ENCODE measurements at regions not wholly inside any gene's neighbourhood (a gene's known extent, or its start where the extent isn't known, plus 50 kb on each side); places are given as distances from the start of the nearest gene placed in this dataset.

GRCh38 chr18:10085876-10086275 lies 172.1 kb downstream of the VAPA start:
- Histone ChIP-seq H3K36me3 (no peaks in the 10 kb centered on the region), H3K27me3 (no peaks in the 10 kb centered on the region), H3K9me3 (ENCODE audit: low read depth) (no peaks in the 10 kb centered on the region), H3K4me3 (no peak overlapping the region), H3K4me1 (ENCODE audit: low read depth) (peaks cover 23% of the 10 kb centered on the region), H3K27ac (no peak overlapping the region)
- TF ChIP-seq CTCF (IDR thresholded peaks at IDR 0.05; ENCODE audit: low read depth, low read length), result no peak
- no peak for DNase-seq (ENCODE audit: low read depth in 1 of 2, low spot score in 1 of 2)

- Histone ChIP-seq H3K36me3 (no peaks in the 10 kb centered on the region), H3K27me3 (no peaks in the 10 kb centered on the region), H3K27ac (no peak overlapping the region), H3K9me3 (ENCODE audit: low read depth) (no peaks in the 10 kb centered on the region), H3K4me3 (no peak overlapping the region), H3K4me1 (ENCODE audit: low read depth) (peaks cover 15% of the 10 kb centered on the region)
- no peak for TF ChIP-seq CTCF (IDR thresholded peaks at IDR 0.05; ENCODE audit: low read depth, low read length)
- DNase-seq (ENCODE audit: low read depth in 1 of 2, low spot score in 1 of 2), result no peak
Observed at GRCh38 chr18:10086458-10087210, 172.8 kb downstream of the VAPA start.

GRCh38 chr18:10088734-10089133 lies 174.9 kb downstream of the VAPA start:
- Histone ChIP-seq H3K27me3 (no peaks in the 10 kb centered on the region), H3K4me1 (ENCODE audit: low read depth) (peaks cover 12% of the 10 kb centered on the region), H3K4me3 (no peak overlapping the region), H3K9me3 (ENCODE audit: low read depth) (no peaks in the 10 kb centered on the region), H3K27ac (no peak overlapping the region), H3K36me3 (no peaks in the 10 kb centered on the region)
- no peak for TF ChIP-seq CTCF (IDR thresholded peaks at IDR 0.05; ENCODE audit: low read depth, low read length)
- no peak for DNase-seq (ENCODE audit: low read depth in 1 of 2, low spot score in 1 of 2)

GRCh38 chr18:10089881-10090280 lies 176.1 kb downstream of the VAPA start:
- Histone ChIP-seq H3K27me3 (no peaks in the 10 kb centered on the region), H3K9me3 (ENCODE audit: low read depth) (no peaks in the 10 kb centered on the region), H3K4me3 (no peak overlapping the region), H3K27ac (no peak overlapping the region), H3K4me1 (ENCODE audit: low read depth) (peaks cover 12% of the 10 kb centered on the region), H3K36me3 (no peaks in the 10 kb centered on the region)
- no peak for TF ChIP-seq CTCF (IDR thresholded peaks at IDR 0.05; ENCODE audit: low read depth, low read length)
- peak in 1 of 2 donors; percentile 28 for DNase-seq (ENCODE audit: low read depth in 1 of 2, low spot score in 1 of 2)

- DNase-seq (ENCODE audit: low read depth in 1 of 2, low spot score in 1 of 2), result no peak
- TF ChIP-seq CTCF (IDR thresholded peaks at IDR 0.05; ENCODE audit: low read depth, low read length), result no peak
- no peaks in the 10 kb centered on the region for H3K36me3 ChIP-seq
- H3K4me3 ChIP-seq, result no peak overlapping the region
- H3K27ac ChIP-seq, result no peak overlapping the region
- H3K4me1 ChIP-seq (ENCODE audit: low read depth), result peaks cover 12% of the 10 kb centered on the region
- H3K9me3 ChIP-seq (ENCODE audit: low read depth), result no peaks in the 10 kb centered on the region
- H3K27me3 ChIP-seq, result no peaks in the 10 kb centered on the region
Observed at GRCh38 chr18:10090668-10091067, 176.9 kb downstream of the VAPA start.

All from cardiac muscle cell (in vitro differentiated cells and primary cell).